GM12875 (cell line): ENCODE measurements at regions not wholly inside any gene's neighbourhood (a gene's known extent, or its start where the extent isn't known, plus 50 kb on each side); places are given as distances from the start of the nearest gene placed in this dataset.

ENCODE experiments used
- H3K4me3 ChIP-seq: one replicate; pipeline ENCODE4 v1.5.1; 2011; ENCODE audit warnings: low read depth, low read length, control low read depth
- CTCF ChIP-seq: IDR thresholded peaks from 2 replicates; pipeline ENCODE4 v1.5.1; 2011; ENCODE audit warnings: low read depth, mild to moderate bottlenecking, control low read depth, inconsistent platforms, low read length, moderate library complexity, borderline replicate concordance; ENCODE audit not compliant: insufficient read depth

- H3K4me3 ChIP-seq: no peak overlapping the region
- TF ChIP-seq CTCF: no peak
These were observed 146.9 kb upstream of the IRF2BP2 start for GRCh38 chr1:234756857-234757256.

- no peak overlapping the region for H3K4me3 ChIP-seq
- TF ChIP-seq CTCF: no peak
These were observed 146.2 kb upstream of the IRF2BP2 start for GRCh38 chr1:234756066-234756774.

- H3K4me3 ChIP-seq: no peak overlapping the region
- TF ChIP-seq CTCF: no peak
These were observed 145.5 kb upstream of the IRF2BP2 start for GRCh38 chr1:234755449-234755863.

GRCh38 chr1:234753979-234754378 lies 144.0 kb upstream of the IRF2BP2 start:
- no peak for TF ChIP-seq CTCF
- H3K4me3 ChIP-seq: no peak overlapping the region

- no peak for TF ChIP-seq CTCF
These were observed 142.9 kb upstream of the IRF2BP2 start for GRCh38 chr1:234752927-234753326.

GRCh38 chr1:234751678-234752077 lies 141.7 kb upstream of the IRF2BP2 start:
- H3K4me3 ChIP-seq: no peak overlapping the region
- TF ChIP-seq CTCF: no peak

More at GRCh38 chr1:234752927-234753326, 142.9 kb upstream of the IRF2BP2 start:
- no peak overlapping the region for H3K4me3 ChIP-seq

- TF ChIP-seq CTCF: no peak
These were observed 141.1 kb upstream of the IRF2BP2 start for GRCh38 chr1:234750922-234751627.

More at GRCh38 chr1:234750922-234751627, 141.1 kb upstream of the IRF2BP2 start:
- no peak overlapping the region for H3K4me3 ChIP-seq
